GM19035 (cell line): ENCODE measurements at regions not wholly inside any gene's neighbourhood (a gene's known extent, or its start where the extent isn't known, plus 50 kb on each side); places are given as distances from the start of the nearest gene placed in this dataset.

Experiments used
- ATAC-seq: cut with Tn5 transposase; IDR thresholded peaks from one replicate; pipeline ENCODE4 v1.9.1; 2021; ENCODE audit not compliant: unreplicated experiment

GRCh38 chr14:65794674-65795279 lies 382.2 kb downstream of the FUT8 start:
- no peak for ATAC-seq

- no peak for ATAC-seq
Observed at GRCh38 chr14:65798216-65798615, 385.7 kb downstream of the FUT8 start.

GRCh38 chr14:65800694-65801093 lies 388.2 kb downstream of the FUT8 start:
- ATAC-seq = no peak

DNA sequence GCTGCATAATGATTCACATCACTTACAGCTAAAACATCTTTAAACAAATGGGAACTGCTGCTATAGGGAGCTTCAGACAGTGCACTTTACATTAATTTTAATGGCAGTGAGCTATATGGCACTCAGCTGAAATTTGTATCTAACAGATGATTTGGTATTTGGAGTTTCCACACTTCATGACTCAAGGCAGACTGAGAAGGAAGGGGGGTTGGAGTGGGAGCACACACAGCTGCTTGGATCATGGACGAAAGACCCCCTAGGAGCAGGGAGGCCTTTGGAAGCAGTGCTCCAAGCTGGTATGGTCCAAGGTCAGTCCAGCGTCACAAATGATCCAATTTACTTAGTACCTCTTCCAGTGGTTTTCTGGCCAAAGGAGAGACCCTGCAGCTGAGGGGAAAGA lies 389.7 kb downstream of the FUT8 start:
- ATAC-seq = no peak

GRCh38 chr14:65803885-65804284 lies 391.4 kb downstream of the FUT8 start:
- ATAC-seq = no peak

- ATAC-seq = no peak
Observed at GRCh38 chr14:65804439-65805112, 392.0 kb downstream of the FUT8 start.

DNA sequence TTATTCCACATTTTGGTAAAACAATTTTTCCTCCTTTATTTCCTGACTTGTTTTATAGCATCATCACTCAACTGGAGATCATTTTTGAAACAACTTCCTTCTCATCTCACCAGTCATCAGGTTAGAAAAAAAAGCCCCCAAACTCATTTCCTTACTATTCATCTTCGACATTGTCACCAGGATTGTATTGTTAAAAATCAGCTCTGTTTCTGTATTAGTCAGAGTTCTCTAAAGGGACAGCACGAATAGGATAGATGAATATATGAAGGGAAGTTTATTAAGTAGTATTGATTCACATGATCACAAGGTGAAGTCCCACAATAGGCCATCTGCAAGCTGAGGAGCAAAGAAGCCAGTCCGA lies 392.6 kb downstream of the FUT8 start:
- ATAC-seq = no peak

DNA sequence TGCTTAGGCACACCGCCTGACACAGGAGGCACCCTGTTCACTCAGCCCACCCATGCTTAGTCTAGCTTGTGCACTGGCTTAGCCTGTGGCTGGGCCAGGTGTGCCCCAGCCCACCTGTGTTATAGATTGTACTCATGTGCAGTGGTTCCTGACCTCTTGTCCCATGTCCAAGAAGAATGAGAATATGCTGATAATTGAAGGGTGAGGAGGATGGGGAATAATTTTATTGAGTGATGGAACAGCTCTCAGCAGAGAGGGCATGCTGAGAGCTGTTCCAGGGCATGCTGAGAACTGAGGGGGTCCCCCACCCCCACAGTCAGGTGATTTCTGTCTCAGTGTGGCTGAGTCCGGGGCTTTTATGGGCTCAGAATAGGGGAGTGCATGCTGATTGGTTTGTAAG lies 395.9 kb downstream of the FUT8 start:
- ATAC-seq = no peak

DNA sequence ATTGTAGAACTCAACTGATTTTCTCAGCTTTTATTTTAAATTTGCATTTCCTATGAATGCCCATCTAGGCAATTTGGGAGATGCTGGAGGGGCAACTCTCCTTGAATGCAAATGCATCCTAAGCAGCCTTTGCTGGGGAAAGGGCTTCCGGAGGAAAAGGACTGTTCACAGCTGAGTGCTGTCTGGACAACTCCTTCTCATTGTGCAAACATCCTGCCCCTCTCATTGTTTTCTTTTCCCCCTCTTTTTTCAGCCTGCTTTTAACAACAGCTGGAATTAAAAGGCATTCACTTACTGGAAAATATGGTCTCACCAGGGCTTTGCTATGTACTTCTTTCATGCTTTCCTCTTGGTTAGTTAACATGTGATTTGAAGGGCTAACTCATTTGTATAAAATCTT lies 397.8 kb downstream of the FUT8 start:
- ATAC-seq = no peak

DNA sequence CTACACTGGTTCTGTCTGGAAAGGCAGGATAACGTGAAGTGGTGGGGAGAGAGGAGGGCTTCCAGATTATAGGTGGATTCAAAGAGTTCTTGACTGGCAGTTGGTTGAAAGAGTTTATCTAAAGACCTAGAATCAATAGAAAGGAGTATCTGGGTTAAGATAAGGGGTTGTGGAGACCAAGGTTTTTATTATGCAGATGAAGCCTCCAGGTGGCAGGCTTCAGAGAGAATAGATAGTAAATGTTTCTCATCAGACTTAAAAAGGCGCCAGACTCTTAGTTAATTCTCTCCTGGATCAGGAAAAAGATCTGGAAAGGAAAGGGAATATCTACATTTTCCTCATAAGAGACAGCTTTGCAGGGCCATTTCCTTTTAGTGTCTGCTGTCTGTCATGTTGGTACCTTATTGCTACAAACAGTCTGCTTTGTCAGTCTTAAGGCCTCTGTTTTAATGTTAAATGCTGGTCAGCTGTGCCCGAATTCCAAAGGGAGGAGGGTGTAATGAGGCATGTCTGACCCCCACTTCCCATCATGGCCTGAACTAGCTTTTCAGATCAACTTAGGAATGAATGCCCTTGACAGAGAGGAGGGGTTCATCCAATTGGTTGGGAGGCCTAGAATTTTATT lies 401.3 kb downstream of the FUT8 start:
- ATAC-seq = no peak

DNA sequence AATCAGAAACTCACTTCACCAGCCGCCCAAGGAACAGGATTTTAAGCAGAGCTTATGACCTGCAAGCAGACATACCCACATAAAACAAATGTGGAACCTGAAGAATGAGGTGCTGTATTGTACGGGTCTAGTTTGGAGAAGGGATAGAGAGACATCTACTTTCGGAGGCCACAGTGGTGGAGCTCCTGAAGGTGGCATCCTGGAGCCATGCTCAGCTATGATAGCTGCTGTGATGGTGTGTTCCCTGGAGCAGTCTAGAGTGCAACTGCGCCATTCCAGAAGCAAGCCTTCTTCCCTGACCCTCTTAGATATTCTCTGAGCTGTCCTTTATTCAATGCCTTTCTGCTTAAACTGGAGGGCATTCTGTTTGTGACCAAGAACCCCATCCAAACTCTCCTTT lies 402.6 kb downstream of the FUT8 start:
- no peak for ATAC-seq

GRCh38 chr14:65817011-65817410 lies 404.5 kb downstream of the FUT8 start:
- no peak for ATAC-seq

- no peak for ATAC-seq
Observed at GRCh38 chr14:65819569-65819968, 407.0 kb downstream of the FUT8 start.

- no peak for ATAC-seq
Observed at GRCh38 chr14:65821224-65821753, 408.8 kb downstream of the FUT8 start.

- ATAC-seq = peak; percentile 76
Observed at GRCh38 chr14:65824285-65824977, 411.9 kb downstream of the FUT8 start.

DNA sequence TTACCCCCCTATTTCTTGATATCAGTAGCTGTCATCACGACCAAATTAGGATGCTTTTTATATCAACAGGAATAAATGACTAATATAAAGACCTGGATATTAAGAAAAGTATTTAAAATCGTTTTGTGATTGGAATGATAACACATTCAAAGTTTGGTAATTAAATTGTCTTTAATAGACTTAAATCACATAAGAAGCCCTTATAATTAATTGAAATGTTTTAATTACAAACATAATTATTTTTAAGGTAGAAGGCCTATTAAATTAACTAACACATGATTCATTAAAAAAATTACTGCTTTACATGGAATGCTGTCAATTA lies 412.4 kb downstream of the FUT8 start:
- ATAC-seq = no peak

DNA sequence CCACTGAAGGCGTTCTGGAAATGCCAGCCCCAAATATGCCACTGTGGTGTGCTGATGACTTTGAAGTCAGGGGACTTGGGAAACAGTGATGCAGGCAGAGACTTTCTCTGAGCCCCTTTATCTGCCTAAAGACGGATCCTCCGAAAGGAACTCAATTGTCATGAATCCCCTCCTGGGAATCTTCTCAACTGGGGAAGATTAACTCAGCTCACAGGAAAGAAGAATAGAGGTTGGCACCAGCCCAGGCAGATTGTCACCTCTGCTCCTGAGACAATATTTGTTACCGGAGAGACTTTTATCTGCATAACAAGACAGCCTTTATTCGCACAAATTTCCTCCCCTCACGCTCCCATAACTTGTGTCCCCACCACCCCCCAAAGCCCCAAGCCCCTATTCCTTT lies 414.4 kb downstream of the FUT8 start:
- no peak for ATAC-seq

- ATAC-seq = no peak
Observed at GRCh38 chr14:65827520-65827919, 415.0 kb downstream of the FUT8 start.

DNA sequence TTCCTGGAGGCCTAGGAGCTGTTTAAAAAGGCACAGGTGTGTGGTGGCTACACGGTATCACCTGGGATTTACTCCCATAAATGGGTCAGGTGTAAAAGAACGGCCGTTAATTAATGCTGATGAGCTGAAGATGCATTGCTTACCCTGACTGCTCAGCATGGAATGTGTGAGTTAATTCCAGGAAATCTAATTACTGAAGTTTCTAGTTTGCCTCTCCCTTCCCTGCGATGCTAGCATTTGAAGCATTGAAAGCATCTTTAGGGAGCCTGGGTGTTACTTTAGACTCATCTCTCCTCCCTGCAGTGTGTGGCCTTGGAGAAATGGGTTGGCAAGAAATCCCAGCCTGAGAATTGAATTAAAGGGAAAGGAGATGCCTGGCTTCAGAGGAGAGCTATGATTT lies 415.9 kb downstream of the FUT8 start:
- ATAC-seq = no peak

GRCh38 chr14:65832431-65833266 lies 420.1 kb downstream of the FUT8 start:
- no peak for ATAC-seq

GRCh38 chr14:65833267-65833880 lies 420.8 kb downstream of the FUT8 start:
- ATAC-seq = no peak
